Activated CD4-positive, alpha-beta T cell treated with anti-CD3 and anti-CD28 coated beads, Interleukin-2, amount 50 U/mL, for 24 hours (primary cell): ENCODE measurements at regions not wholly inside any gene's neighbourhood (a gene's known extent, or its start where the extent isn't known, plus 50 kb on each side); places are given as distances from the start of the nearest gene placed in this dataset.

ENCODE experiments used
- DNase-seq, 2 donors: peaks; one replicate each; pipeline ENCODE4 v3.0.0-alpha.2; 2020; ENCODE audit warnings: low read depth in 1 of 2, low spot score in 1 of 2

- no peak for DNase-seq
These were observed 86.5 kb downstream of the MTRR start for GRCh38 chr5:7955476-7955875.

- DNase-seq: no peak
These were observed 88.4 kb downstream of the MTRR start for GRCh38 chr5:7957329-7957728.

GRCh38 chr5:7960142-7960541 is 91.2 kb downstream of the MTRR start:
- DNase-seq: no peak

- no peak for DNase-seq
These were observed 92.6 kb downstream of the MTRR start for GRCh38 chr5:7961540-7961939.

- DNase-seq: no peak
These were observed 101.9 kb downstream of the MTRR start for GRCh38 chr5:7970816-7971215.

- DNase-seq: no peak
These were observed 107.7 kb downstream of the MTRR start for GRCh38 chr5:7976411-7977190.

GRCh38 chr5:7978114-7978513 is 109.2 kb downstream of the MTRR start:
- no peak for DNase-seq

GRCh38 chr5:7978991-7979390 is 110.0 kb downstream of the MTRR start:
- no peak for DNase-seq

GRCh38 chr5:7980881-7981280 is 111.9 kb downstream of the MTRR start:
- DNase-seq: no peak

- no peak for DNase-seq
These were observed 114.5 kb downstream of the MTRR start for GRCh38 chr5:7983433-7983832.

- no peak for DNase-seq
These were observed 122.3 kb downstream of the MTRR start for GRCh38 chr5:7991125-7991821.

GRCh38 chr5:7995688-7996294 is 126.8 kb downstream of the MTRR start:
- DNase-seq: no peak

GRCh38 chr5:8005416-8005815 is 136.5 kb downstream of the MTRR start:
- no peak for DNase-seq

GRCh38 chr5:8012131-8012977 is 143.4 kb downstream of the MTRR start:
- DNase-seq: no peak

- no peak for DNase-seq
These were observed 145.2 kb downstream of the MTRR start for GRCh38 chr5:8013948-8014710.

- DNase-seq: no peak
These were observed 150.8 kb downstream of the MTRR start for GRCh38 chr5:8019719-8020218.

GRCh38 chr5:8020861-8021514 is 152.0 kb downstream of the MTRR start:
- DNase-seq: no peak

GRCh38 chr5:8028243-8028642 is 159.3 kb downstream of the MTRR start:
- no peak for DNase-seq

- no peak for DNase-seq
These were observed 164.3 kb downstream of the MTRR start for GRCh38 chr5:8033261-8033660.

- no peak for DNase-seq
These were observed 165.9 kb downstream of the MTRR start for GRCh38 chr5:8034852-8035251.
